IPS-20b (cell line): ENCODE measurements at regions not wholly inside any gene's neighbourhood (a gene's known extent, or its start where the extent isn't known, plus 50 kb on each side); places are given as distances from the start of the nearest gene placed in this dataset.
A peak's percentile ranks its signal among the peaks of the same experiment; 100 is the strongest.
"Not testable (repeated sequence)": the region's sequence is repeated elsewhere in the genome, so short reads cannot be mapped to it uniquely, and the experiment has no call there.

Experiments used
- H3K27ac ChIP-seq: one replicate; pipeline ENCODE4 v1.5.1; 2013; ENCODE audit warnings: low read length
- H3K27me3 ChIP-seq: 2 replicates; pipeline ENCODE4 v1.6.1; 2013; ENCODE audit warnings: mild to moderate bottlenecking, low read length, inconsistent platforms; ENCODE audit not compliant: insufficient read depth
- H3K36me3 ChIP-seq: 2 replicates; pipeline ENCODE4 v1.6.1; 2013; ENCODE audit warnings: low read depth, mild to moderate bottlenecking, inconsistent platforms, low read length, moderate library complexity; ENCODE audit not compliant: insufficient read depth
- H3K4me1 ChIP-seq: 2 replicates; pipeline ENCODE4 v1.6.1; 2013; ENCODE audit warnings: mild to moderate bottlenecking, control low read depth, inconsistent platforms, low read length, moderate library complexity; ENCODE audit not compliant: insufficient read depth
- H3K4me3 ChIP-seq: 2 replicates; pipeline ENCODE4 v1.5.1; 2013; ENCODE audit warnings: mild to moderate bottlenecking, low read length, inconsistent platforms
- H3K9ac ChIP-seq: 2 replicates; pipeline ENCODE4 v1.6.1; 2013; ENCODE audit warnings: low read depth, mild to moderate bottlenecking, inconsistent platforms, low read length, moderate library complexity
- H3K9me3 ChIP-seq: 2 replicates; pipeline ENCODE4 v1.6.1; 2013; ENCODE audit warnings: mild to moderate bottlenecking, low read depth, low read length, inconsistent platforms; ENCODE audit not compliant: insufficient read depth

DNA sequence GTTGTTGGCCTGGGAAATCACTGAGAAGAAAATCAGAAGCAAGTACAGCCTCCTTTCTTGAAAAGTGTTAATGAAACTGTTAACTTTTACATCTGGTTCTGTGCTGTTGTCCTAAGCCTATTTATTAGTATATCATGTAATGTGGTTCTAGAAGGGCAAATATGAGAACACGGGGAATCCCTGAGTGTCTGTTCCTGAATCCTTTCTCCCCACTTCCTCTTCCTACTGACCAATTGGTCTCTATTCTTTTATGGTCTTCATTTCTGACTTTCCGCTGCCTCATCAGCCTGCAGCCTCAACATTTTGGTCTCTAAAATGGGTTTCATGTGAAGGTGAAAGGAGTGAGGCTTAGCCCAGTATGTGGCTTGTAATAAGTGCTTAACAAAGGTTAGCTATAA lies 159.9 kb upstream of the MAMLD1 start:
- H3K4me1 ChIP-seq = no peaks in the 10 kb centered on the region
- no peaks in the 10 kb centered on the region for H3K27me3 ChIP-seq
- H3K9me3 ChIP-seq = no peaks in the 10 kb centered on the region
- no peak overlapping the region for H3K27ac ChIP-seq
- no peak overlapping the region for H3K4me3 ChIP-seq
- H3K9ac ChIP-seq = no peak overlapping the region
- no peaks in the 10 kb centered on the region for H3K36me3 ChIP-seq

DNA sequence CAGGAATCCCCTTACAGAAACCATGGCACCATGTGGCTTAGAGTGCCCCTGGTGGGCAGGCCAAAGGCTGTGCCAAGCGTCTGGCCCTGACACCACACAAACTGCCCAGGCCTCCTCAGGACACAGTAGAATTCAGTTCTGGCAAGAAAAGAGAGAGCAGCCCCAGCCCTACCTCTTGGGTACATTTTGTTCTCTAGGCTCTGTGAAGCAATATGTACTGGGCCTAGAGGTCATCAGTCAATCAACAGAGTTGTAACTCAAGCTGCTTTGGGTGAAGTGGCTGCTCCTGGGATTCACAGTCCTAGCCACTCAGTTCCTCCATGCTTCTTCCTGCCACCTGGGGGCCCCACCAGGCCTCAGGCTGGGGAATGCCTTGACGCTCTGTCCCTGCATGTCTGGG lies 158.1 kb upstream of the MAMLD1 start:
- Histone ChIP-seq H3K9ac (no peak overlapping the region), H3K9me3 (no peaks in the 10 kb centered on the region), H3K27me3 (no peaks in the 10 kb centered on the region), H3K4me1 (no peaks in the 10 kb centered on the region), H3K4me3 (no peak overlapping the region), H3K36me3 (no peaks in the 10 kb centered on the region), H3K27ac (no peak overlapping the region)

DNA sequence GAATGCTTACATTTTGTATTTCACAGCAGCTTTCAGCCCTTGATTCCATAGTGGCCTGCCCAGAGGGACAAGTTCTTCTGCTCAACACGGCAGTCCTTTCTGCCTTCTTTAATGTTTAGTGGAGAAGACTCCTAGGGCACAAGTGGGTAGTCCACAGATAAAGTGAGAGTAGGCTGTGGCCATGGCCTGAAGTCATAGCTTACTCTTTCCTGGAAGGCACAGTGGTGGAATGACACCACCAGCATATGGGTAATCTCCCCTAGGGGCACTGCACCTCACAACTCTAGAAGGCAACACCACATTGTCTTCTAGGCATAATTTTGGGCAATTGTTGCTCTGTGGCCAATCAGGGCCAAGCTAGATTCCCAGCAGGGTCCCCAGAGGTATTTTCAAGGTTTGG lies 155.4 kb upstream of the MAMLD1 start:
- no peaks in the 10 kb centered on the region for H3K4me1 ChIP-seq
- no peak overlapping the region for H3K9ac ChIP-seq
- no peak overlapping the region for H3K27ac ChIP-seq
- no peak overlapping the region for H3K4me3 ChIP-seq
- H3K36me3 ChIP-seq = no peaks in the 10 kb centered on the region
- H3K27me3 ChIP-seq = no peaks in the 10 kb centered on the region
- no peaks in the 10 kb centered on the region for H3K9me3 ChIP-seq

DNA sequence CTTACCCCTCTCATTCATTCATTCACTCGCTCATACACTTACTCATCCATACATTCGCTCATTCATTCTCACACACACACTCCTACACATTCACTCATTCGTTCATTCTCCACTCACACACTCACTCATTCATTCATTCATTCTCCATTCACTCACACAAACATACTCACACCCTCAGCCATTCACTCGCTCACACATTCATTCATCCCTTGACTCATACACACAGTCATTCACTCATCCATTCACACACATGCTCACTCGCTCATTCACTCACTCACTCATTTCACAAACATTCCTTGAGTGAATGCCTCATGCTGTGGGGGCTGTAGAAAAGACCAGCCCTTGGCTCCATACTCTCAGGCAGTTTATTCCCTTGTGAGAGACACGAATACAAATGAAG lies 151.1 kb upstream of the MAMLD1 start:
- Histone ChIP-seq H3K4me1 (no peaks in the 10 kb centered on the region), H3K4me3 (no peak overlapping the region), H3K27ac (no peak overlapping the region), H3K27me3 (no peaks in the 10 kb centered on the region), H3K9me3 (no peaks in the 10 kb centered on the region), H3K36me3 (no peaks in the 10 kb centered on the region), H3K9ac (no peak overlapping the region)

DNA sequence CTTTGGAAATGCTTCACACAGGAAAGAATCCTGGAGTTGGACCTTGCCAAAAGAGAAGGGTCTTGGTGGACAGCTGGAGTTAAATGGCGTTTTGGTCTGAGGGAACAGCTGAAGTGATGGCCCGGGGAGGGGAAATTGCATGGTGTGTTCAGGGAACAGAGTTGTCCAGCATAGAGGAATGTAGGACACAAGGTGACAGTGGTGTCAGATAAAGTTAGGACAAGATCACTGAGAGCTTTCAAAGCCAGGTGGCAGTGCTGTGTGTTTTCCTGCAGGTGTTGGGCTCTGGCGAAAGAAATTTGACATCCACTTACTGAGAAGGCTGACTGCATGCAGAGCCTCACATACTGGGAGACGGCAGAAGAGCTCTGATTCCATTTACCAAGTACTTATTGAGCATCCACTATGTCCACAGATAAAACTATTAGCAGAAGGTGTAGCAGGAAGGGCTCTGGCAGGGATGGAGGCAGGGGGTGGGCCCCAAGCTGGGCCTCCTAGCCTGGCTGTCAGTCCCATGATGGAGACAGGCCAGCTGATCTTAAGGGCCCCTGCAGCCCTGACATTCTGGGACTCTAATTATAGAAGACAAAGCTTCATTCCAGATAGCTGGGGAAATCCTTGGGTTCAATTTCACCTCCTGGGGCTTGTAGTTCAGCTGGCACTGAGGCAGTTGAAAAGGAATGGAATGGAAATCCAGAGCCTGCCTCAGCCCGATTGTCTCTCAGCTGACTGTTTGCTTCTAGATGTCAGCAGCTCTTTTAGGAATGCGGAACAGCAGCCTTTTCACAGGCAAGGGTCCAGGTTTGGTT lies 150.2 kb upstream of the MAMLD1 start:
- peaks cover 2% of the 10 kb centered on the region for H3K27me3 ChIP-seq
- no peaks in the 10 kb centered on the region for H3K9me3 ChIP-seq
- H3K36me3 ChIP-seq = no peaks in the 10 kb centered on the region
- no peak overlapping the region for H3K4me3 ChIP-seq
- H3K9ac ChIP-seq = no peak overlapping the region
- H3K4me1 ChIP-seq = no peaks in the 10 kb centered on the region
- no peak overlapping the region for H3K27ac ChIP-seq

DNA sequence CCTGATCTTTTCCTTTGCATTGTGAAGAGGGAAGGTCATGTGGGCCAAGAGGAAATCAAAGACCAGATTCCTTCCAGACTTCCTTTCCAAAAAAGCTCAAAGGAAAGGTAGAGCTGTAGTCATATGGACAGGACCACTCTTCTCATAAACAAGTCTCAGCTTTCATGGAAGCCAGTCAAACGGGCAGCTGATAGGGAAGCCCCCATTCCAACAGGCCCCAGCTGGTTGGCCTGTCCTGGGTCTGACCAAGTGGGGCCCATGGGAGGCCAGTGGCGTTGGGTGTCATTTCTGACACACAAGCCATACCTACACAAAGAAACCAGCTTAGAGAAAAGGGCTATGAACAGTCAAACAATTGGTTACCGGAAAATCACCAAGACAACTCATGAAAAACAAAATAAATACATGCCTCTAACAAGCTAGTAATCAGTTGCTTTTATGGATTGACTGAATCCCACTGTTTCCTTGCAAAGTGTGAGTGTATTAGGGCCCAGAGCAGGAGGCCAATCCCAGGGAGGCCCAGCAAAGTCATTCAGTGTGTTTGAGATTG lies 149.6 kb upstream of the MAMLD1 start:
- Histone ChIP-seq H3K27ac (no peak overlapping the region), H3K27me3 (peaks cover 8% of the 10 kb centered on the region), H3K9me3 (no peaks in the 10 kb centered on the region), H3K9ac (no peak overlapping the region), H3K36me3 (no peaks in the 10 kb centered on the region), H3K4me3 (no peak overlapping the region), H3K4me1 (no peaks in the 10 kb centered on the region)

DNA sequence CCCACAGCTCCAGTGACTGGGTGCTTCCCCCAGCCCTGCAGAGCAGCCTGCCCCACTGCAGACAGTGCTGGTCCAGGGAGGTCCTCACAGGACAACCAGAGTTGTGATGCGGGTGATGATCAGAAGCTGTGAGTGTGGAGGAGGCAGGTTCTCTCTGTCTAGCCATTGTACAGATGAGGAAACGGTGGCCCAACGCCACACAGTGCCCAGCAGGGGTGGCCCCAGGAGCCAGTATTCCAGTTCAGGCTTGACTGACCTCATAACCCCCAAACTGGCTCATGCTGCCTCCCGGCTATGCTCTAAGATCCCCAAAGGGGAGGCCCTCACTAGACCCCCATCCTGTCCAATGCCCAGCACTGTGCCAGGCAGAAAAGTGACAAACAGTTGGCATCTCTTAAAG lies 147.1 kb upstream of the MAMLD1 start:
- not testable (repeated sequence) for H3K9ac ChIP-seq, H3K27ac ChIP-seq, H3K9me3 ChIP-seq, H3K4me3 ChIP-seq, H3K36me3 ChIP-seq
- Histone ChIP-seq H3K4me1 (peaks cover 10% of the 10 kb centered on the region), H3K27me3 (peaks cover 27% of the 10 kb centered on the region)

DNA sequence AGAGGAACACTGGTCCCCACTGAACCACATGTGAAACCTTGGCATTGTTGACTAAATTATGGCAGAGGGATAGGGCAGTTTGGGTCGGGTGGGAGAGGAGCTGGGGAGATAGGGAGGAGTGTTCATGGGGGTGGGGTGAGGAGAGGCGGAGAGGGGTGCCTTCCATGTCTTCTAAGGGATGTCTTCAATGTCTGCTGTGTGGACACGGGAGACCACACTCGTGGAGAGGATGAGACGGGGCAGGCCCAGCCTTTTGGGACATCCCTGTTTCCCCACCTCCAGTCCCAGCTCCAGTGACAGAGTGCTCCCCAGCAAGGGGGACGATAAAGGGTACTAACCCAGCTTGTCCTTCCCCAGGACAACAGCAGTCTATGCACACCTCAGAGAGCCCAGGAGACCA lies 146.4 kb upstream of the MAMLD1 start:
- no peaks in the 10 kb centered on the region for H3K9me3 ChIP-seq
- no peak overlapping the region for H3K4me3 ChIP-seq
- no peak overlapping the region for H3K9ac ChIP-seq
- H3K27ac ChIP-seq = no peak overlapping the region
- no peaks in the 10 kb centered on the region for H3K36me3 ChIP-seq
- peaks cover 34% of the 10 kb centered on the region for H3K27me3 ChIP-seq
- H3K4me1 ChIP-seq = peaks cover 11% of the 10 kb centered on the region

DNA sequence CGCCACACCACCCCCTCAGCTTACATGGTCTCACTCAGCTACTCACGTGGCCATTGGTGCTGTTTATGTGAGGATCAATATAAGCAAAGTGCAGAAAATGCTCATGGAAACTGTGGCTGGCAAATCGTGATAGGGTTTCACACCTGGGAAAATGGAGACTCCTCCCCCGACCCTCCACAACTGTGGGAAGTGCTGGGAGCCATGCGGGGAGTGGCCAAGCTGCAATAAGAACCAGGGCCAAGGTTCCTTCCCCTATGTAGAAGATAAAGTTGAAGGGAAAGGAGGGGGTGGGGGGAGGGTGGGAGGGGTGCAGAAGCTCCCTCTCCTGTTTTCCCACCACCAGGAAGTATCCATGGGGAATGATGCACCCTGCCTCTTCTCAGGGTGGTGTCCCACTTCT lies 145.5 kb upstream of the MAMLD1 start:
- Histone ChIP-seq H3K9me3 (no peaks in the 10 kb centered on the region), H3K36me3 (no peaks in the 10 kb centered on the region), H3K27me3 (peaks cover 40% of the 10 kb centered on the region), H3K4me1 (peaks cover 11% of the 10 kb centered on the region), H3K4me3 (no peak overlapping the region), H3K27ac (no peak overlapping the region), H3K9ac (no peak overlapping the region)

DNA sequence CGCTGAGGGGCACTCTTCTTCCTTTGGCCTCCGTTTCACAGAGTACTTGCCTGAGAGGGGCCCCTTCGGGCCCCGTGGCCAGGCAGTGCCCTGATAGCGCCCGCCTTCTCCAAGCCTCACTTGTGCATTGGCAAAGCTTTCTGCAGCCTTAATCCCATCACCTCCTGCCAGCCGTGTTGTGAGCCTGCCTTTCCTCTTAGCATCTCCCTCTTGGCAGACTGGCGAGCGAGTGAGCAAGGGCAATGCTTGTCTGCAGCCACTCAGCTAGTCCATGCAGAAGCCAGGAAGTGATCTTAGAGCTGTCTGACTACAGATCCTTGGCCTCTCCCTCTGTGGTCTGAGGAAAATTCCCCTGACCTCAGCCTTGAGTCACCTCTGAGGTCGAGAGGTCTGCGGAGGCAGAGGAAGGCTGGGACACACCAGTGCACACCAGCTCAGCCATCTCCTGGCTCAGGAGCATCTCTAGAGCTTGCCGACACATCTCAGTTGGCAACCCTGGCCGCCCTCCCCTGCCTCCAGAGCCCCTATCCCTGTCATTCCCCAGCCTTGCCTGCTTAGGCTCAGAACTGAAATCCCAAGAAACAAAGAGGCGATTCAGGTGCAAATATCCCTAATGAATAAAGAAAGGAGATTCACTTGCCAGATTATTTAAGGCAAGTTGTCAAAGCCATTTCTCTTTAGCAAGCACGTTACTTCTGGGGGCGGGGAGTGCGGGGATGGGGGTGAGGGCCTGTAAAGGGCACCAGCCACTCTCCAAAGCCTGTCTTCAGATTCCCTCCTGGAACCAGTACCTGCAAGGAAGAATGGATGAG lies 143.5 kb upstream of the MAMLD1 start:
- peaks cover 11% of the 10 kb centered on the region for H3K4me1 ChIP-seq
- no peaks in the 10 kb centered on the region for H3K9me3 ChIP-seq
- peaks cover 60% of the 10 kb centered on the region for H3K27me3 ChIP-seq
- no peak overlapping the region for H3K9ac ChIP-seq
- H3K4me3 ChIP-seq = peak overlapping the region; percentile 43; the same call in 1 of the 2 replicates
- H3K27ac ChIP-seq = no peak overlapping the region
- no peaks in the 10 kb centered on the region for H3K36me3 ChIP-seq

DNA sequence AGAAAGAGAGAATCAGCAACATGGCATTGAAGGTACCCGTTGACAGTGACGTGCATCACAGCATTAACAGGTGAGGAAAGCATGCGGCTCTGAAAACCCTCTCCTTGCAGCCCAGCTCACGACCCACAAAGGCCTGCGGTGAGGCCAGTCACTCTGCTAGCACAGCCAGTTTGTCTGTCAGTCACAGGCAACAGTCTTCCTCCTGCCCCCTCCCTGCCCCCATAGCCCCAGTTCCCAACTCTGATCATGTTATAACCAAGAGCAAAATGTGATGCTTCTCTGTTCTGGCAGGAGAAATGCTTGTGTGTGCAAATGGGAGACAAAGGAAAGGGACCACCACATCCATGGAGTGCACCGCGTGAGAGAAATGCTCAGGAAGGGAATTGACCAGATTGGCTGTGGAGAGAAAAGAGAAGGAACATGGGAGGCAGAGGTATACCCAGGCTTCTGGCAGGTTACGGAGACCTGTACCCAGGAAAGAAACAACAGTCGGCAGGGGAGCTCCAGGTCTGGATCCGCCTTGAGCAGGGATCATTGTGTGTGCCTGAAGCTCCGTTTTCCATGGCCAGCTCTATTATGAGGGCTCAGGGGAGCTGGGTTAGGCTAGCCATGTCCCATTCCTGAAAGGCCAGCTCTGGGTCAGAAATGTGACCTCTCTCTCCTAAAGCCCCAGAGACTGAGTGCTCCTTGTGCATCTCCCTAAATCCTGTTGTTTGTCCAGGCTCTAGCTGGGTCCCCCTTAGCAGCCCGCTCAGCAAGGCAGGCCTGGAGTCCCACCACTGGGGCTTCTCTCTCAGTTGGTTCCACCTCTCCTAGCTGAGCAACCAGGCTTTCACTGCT lies 139.7 kb upstream of the MAMLD1 start:
- no peak overlapping the region for H3K27ac ChIP-seq
- H3K36me3 ChIP-seq = no peaks in the 10 kb centered on the region
- H3K27me3 ChIP-seq = peaks cover 88% of the 10 kb centered on the region
- H3K4me3 ChIP-seq = no peak overlapping the region
- no peak overlapping the region for H3K9ac ChIP-seq
- no peaks in the 10 kb centered on the region for H3K9me3 ChIP-seq
- peaks cover 23% of the 10 kb centered on the region for H3K4me1 ChIP-seq
